Naive thymus-derived CD4-positive, alpha-beta T cell (primary cell): ENCODE measurements at regions not wholly inside any gene's neighbourhood (a gene's known extent, or its start where the extent isn't known, plus 50 kb on each side); places are given as distances from the start of the nearest gene placed in this dataset.

ENCODE experiments used
- ATAC-seq: fragments of 150-1000 bp; cut with Tn5 transposase; 2 replicates; pipeline ENCODE4 v1.10.0; 2021; ENCODE audit warnings: mild to moderate bottlenecking, moderate library complexity
- CTCF ChIA-PET: fragments of 350-600 bp; sonication (Branson Sonifier 250); formaldehyde crosslinking; loops from one replicate; lab custom pipeline; 2021; ENCODE audit warnings: antibody characterized with exemption; lab: Charles Lee
- POLR2A ChIA-PET: fragments of 350-600 bp; sonication (Branson Sonifier 250); formaldehyde crosslinking; loops from one replicate; lab custom pipeline; 2021; ENCODE audit warnings: antibody characterized with exemption, inconsistent platforms; lab: Charles Lee
- DNase-seq, 9 donors: peaks; one replicate each; pipeline versions ENCODE4 v3.0.0 to v3.0.0-alpha.2; 2020 to 2022; ENCODE audit warnings: mixed read lengths in 1 of 9
- H3K27ac ChIP-seq: one replicate; pipeline ENCODE4 v1.7.0; 2013; ENCODE audit warnings: mild to moderate bottlenecking, low read depth, low read length, moderate library complexity
- H3K27me3 ChIP-seq, 2 donors: one replicate each; pipeline ENCODE4 v1.7.0; 2013; ENCODE audit warnings: low read length in 2 of 2, mild to moderate bottlenecking in 2 of 2, moderate library complexity in 2 of 2; ENCODE audit not compliant: control insufficient read depth in 2 of 2, insufficient read depth in 2 of 2
- H3K36me3 ChIP-seq, 3 experiments: 1 replicate in 2 of 3; 2 replicates in 1 of 3; pipeline ENCODE4 v1.7.0; 2013; ENCODE audit warnings: low read length in 3 of 3, mild to moderate bottlenecking in 3 of 3, moderate library complexity in 1 of 3; ENCODE audit not compliant: insufficient read depth in 3 of 3, control insufficient read depth in 2 of 3
- H3K4me1 ChIP-seq, 2 donors: one replicate each; pipeline ENCODE4 v1.7.0; 2013; ENCODE audit warnings: low read length in 2 of 2, mild to moderate bottlenecking in 2 of 2, moderate library complexity in 1 of 2; ENCODE audit not compliant: control insufficient read depth in 2 of 2, insufficient read depth in 2 of 2
- H3K4me3 ChIP-seq: 2 replicates; pipeline ENCODE4 v1.7.0; 2013; ENCODE audit warnings: mild to moderate bottlenecking, low read length
- H3K9me3 ChIP-seq, 3 experiments: 1 replicate in 2 of 3; 2 replicates in 1 of 3; pipeline ENCODE4 v1.7.0; 2013; ENCODE audit warnings: low read length in 3 of 3; ENCODE audit not compliant: control insufficient read depth in 2 of 3
- H3K27ac Mint-ChIP-seq, 9 donors: one replicate each; pipeline ENCODE4 v1.8.0; 2020 to 2022; ENCODE audit warnings: mixed read lengths in 9 of 9, mild to moderate bottlenecking in 8 of 9, moderate library complexity in 5 of 9, inconsistent platforms in 2 of 9
- H3K27me3 Mint-ChIP-seq, 5 donors: one replicate each; pipeline ENCODE4 v1.8.0; 2021 to 2022; ENCODE audit warnings: mixed read lengths in 5 of 5, mild to moderate bottlenecking in 1 of 5
- H3K36me3 Mint-ChIP-seq, 5 donors: one replicate each; pipeline ENCODE4 v1.8.0; 2020 to 2022; ENCODE audit warnings: mixed read lengths in 5 of 5, mild to moderate bottlenecking in 3 of 5, inconsistent platforms in 1 of 5
- H3K4me1 Mint-ChIP-seq, 7 donors: one replicate each; pipeline ENCODE4 v1.8.0; 2020 to 2022; ENCODE audit warnings: mixed read lengths in 7 of 7, mild to moderate bottlenecking in 3 of 7, inconsistent platforms in 1 of 7
- H3K4me3 Mint-ChIP-seq, 10 donors: one replicate each; pipeline ENCODE4 v1.8.0; 2020 to 2022; ENCODE audit warnings: mild to moderate bottlenecking in 10 of 10, mixed read lengths in 10 of 10, moderate library complexity in 6 of 10, inconsistent platforms in 2 of 10
- H3K9me3 Mint-ChIP-seq, 11 donors: one replicate each; pipeline ENCODE4 v1.8.0; 2020 to 2022; ENCODE audit warnings: mixed read lengths in 11 of 11, mild to moderate bottlenecking in 4 of 11, inconsistent platforms in 1 of 11, moderate library complexity in 1 of 11
- intact Hi-C, 2 donors: fragments of 100-400 bp; cut with micrococcal nuclease; formaldehyde crosslinking; loops; one replicate each; pipeline ENCODE4 v1.15.1; 2023

- H3K9me3 ChIP-seq: no peaks in the 10 kb centered on the region
- ChIA-PET POLR2A (interaction anchor here (1.0 kb wide), 1 partner anchor 54 kb away, joined by 3 read pairs; no protein-coding TSS in a partner anchor), CTCF (no interaction called here)
- no peaks in the 10 kb centered on the region for H3K27me3 ChIP-seq
- H3K4me1 ChIP-seq: peaks cover 8 to 20% of the 10 kb centered on the region in 2 donors
- no peaks in the 10 kb centered on the region for H3K36me3 ChIP-seq
- Mint-ChIP-seq H3K4me3 (no peak overlapping the region), H3K27me3 (no peaks in the 10 kb centered on the region), H3K36me3 (peaks cover 0 to 45% (median 0%) of the 10 kb centered on the region in 5 donors), H3K27ac (no peak overlapping the region), H3K4me1 (peaks cover 12 to 36% (median 24%) of the 10 kb centered on the region in 7 donors), H3K9me3 (peaks cover 0 to 9% (median 0%) of the 10 kb centered on the region in 11 donors)
- ATAC-seq: no peak
- DNase-seq: no peak
- H3K4me3 ChIP-seq: no peak overlapping the region
- no peak overlapping the region for H3K27ac ChIP-seq
- intact Hi-C loops: loop anchor here in 1 of 2 donors (10.0 kb wide), 1 partner anchor 1087 kb away; no protein-coding TSS in a partner anchor
Measured at GRCh38 chr2:7458066-7458465, 540.9 kb downstream of the RNF144A start.

DNA sequence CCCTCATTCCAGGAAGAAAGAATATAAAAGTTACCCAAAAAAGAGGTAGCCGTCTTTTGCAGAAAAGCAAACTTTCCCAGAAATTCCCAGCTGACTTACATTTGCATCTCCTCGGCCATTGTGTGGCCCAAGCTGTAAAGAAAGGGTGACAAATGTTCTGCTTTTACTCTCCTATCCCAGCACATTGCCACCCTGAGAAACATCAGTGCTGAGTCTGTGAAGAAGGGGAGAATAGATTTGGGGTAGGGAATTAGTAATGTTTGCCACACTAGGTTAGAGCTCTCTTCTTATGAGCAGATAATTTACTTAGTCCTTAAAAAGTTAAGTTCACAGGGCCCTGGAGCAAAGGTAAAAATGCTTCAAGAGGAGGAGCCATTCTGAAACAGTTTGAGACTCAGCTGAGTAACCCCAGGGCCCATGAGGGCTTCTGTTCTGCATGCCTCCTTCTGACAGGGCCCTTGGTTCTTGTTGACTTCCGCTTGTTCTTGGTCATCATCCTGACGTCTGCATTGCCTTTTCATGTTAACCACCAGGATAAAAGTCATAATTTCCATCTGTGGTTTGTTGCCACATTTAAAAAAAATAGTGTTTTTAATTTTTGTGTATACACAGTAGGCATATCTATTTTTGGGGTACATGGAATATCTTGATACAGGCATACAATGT lies 550.7 kb downstream of the RNF144A start:
- DNase-seq: peak in 7 of 9 donors; percentile 23 to 68 (median 44)
- intact Hi-C loops: loop anchor here in 1 of 2 donors (1.0 to 2.0 kb wide), 2 partner anchors 18 to 31 kb away; no protein-coding TSS in a partner anchor
- Histone ChIP-seq H3K27ac (no peak overlapping the region), H3K4me1 (no peaks in the 10 kb centered on the region), H3K4me3 (no peak overlapping the region), H3K27me3 (no peaks in the 10 kb centered on the region), H3K9me3 (no peaks in the 10 kb centered on the region), H3K36me3 (no peaks in the 10 kb centered on the region)
- peaks cover 0 to 13% (median 0%) of the 10 kb centered on the region in 11 donors for H3K9me3 Mint-ChIP-seq
- ChIA-PET POLR2A (interaction anchor here (0.6 to 0.7 kb wide), 2 partner anchors 10 to 16 kb away, joined by 3 to 4 read pairs; no protein-coding TSS in a partner anchor), CTCF (no interaction called here)
- peak; percentile 85 for ATAC-seq
- peak overlapping the region; percentile 50 to 94 (median 78) for H3K27ac Mint-ChIP-seq
- H3K27me3 Mint-ChIP-seq: no peaks in the 10 kb centered on the region
- peaks cover 9 to 41% (median 26%) of the 10 kb centered on the region in 7 donors for H3K4me1 Mint-ChIP-seq
- peak overlapping the region in 4 of 10 donors; percentile 35 to 66 (median 52) for H3K4me3 Mint-ChIP-seq
- H3K36me3 Mint-ChIP-seq: peaks cover 0 to 26% (median 0%) of the 10 kb centered on the region in 5 donors

GRCh38 chr2:7468448-7468828 lies 551.2 kb downstream of the RNF144A start:
- no peaks in the 10 kb centered on the region for H3K27me3 ChIP-seq
- H3K27ac Mint-ChIP-seq: peak overlapping the region in 6 of 9 donors; percentile 32 to 94 (median 82)
- ChIA-PET CTCF (no interaction called here), POLR2A (interaction anchor here (0.7 kb wide), 2 partner anchors 9 to 17 kb away, joined by 3 to 4 read pairs; no protein-coding TSS in a partner anchor)
- no peaks in the 10 kb centered on the region for H3K27me3 Mint-ChIP-seq
- H3K9me3 ChIP-seq: no peaks in the 10 kb centered on the region
- H3K9me3 Mint-ChIP-seq: peaks cover 0 to 11% (median 0%) of the 10 kb centered on the region in 11 donors
- no peak overlapping the region for H3K27ac ChIP-seq
- intact Hi-C loops: loop anchor here in 1 of 2 donors (1.0 to 2.0 kb wide), 2 partner anchors 18 to 32 kb away; no protein-coding TSS in a partner anchor
- peaks cover 9 to 47% (median 28%) of the 10 kb centered on the region in 7 donors for H3K4me1 Mint-ChIP-seq
- H3K4me3 Mint-ChIP-seq: peak overlapping the region in 1 of 10 donors; percentile 35
- DNase-seq: no peak
- no peaks in the 10 kb centered on the region for H3K36me3 ChIP-seq
- H3K4me1 ChIP-seq: no peaks in the 10 kb centered on the region
- H3K36me3 Mint-ChIP-seq: peaks cover 0 to 25% (median 0%) of the 10 kb centered on the region in 5 donors
- no peak overlapping the region for H3K4me3 ChIP-seq
- ATAC-seq: peak; percentile 34

- H3K9me3 ChIP-seq: no peaks in the 10 kb centered on the region
- Mint-ChIP-seq H3K4me3 (peak overlapping the region in 2 of 10 donors; percentile 0 to 21), H3K4me1 (peaks cover 9 to 49% (median 28%) of the 10 kb centered on the region in 7 donors), H3K27ac (peak overlapping the region in 6 of 9 donors; percentile 1 to 94 (median 36)), H3K27me3 (no peaks in the 10 kb centered on the region), H3K9me3 (peaks cover 0 to 11% (median 0%) of the 10 kb centered on the region in 11 donors), H3K36me3 (peaks cover 0 to 25% (median 0%) of the 10 kb centered on the region in 5 donors)
- H3K36me3 ChIP-seq: no peaks in the 10 kb centered on the region
- H3K4me1 ChIP-seq: no peaks in the 10 kb centered on the region
- intact Hi-C loops: loop anchor here in 1 of 2 donors (1.0 to 2.0 kb wide), 2 partner anchors 19 to 32 kb away; no protein-coding TSS in a partner anchor
- ChIA-PET POLR2A (interaction anchor here (0.7 kb wide), 2 partner anchors 9 to 17 kb away, joined by 3 to 4 read pairs; no protein-coding TSS in a partner anchor), CTCF (no interaction called here)
- no peak for DNase-seq
- ATAC-seq: no peak
- no peak overlapping the region for H3K4me3 ChIP-seq
- no peak overlapping the region for H3K27ac ChIP-seq
- no peaks in the 10 kb centered on the region for H3K27me3 ChIP-seq
Measured at GRCh38 chr2:7468955-7469354, 551.7 kb downstream of the RNF144A start.

GRCh38 chr2:7471185-7471584 lies 554.0 kb downstream of the RNF144A start:
- intact Hi-C loops: no loop called here
- Histone ChIP-seq H3K4me3 (no peak overlapping the region), H3K9me3 (no peaks in the 10 kb centered on the region), H3K36me3 (no peaks in the 10 kb centered on the region), H3K27me3 (no peaks in the 10 kb centered on the region), H3K27ac (no peak overlapping the region), H3K4me1 (no peaks in the 10 kb centered on the region)
- no peak for DNase-seq
- Mint-ChIP-seq H3K27me3 (no peaks in the 10 kb centered on the region), H3K4me3 (no peak overlapping the region), H3K4me1 (peaks cover 9 to 58% (median 37%) of the 10 kb centered on the region in 7 donors), H3K27ac (peak overlapping the region in 5 of 9 donors; percentile 4 to 86 (median 26)), H3K9me3 (peaks cover 0 to 13% (median 0%) of the 10 kb centered on the region in 11 donors), H3K36me3 (peaks cover 0 to 24% (median 0%) of the 10 kb centered on the region in 5 donors)
- ChIA-PET POLR2A (no interaction called here), CTCF (interaction anchor here (0.7 kb wide), 1 partner anchor 99 kb away, joined by 3 read pairs; no protein-coding TSS in a partner anchor)
- ATAC-seq: no peak

DNA sequence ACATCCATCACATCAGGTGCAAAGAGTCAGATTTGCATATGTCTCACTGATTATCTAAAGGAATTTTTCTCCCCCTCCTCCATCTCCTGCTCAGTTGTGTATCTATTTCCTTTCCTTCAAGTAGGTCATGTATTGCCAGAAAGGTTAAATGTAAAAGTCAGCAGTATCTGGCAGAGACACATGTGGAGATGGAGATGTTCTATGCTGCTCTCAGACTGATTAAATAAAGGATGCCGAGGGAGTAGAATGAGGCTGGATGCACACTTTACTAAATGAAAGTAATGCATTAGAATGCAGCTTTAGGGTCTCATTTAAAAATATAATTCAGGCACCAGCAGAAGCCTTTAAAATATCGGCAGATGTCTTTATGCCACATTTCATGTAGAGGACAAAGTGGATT lies 555.3 kb downstream of the RNF144A start:
- H3K9me3 Mint-ChIP-seq: peaks cover 0 to 11% (median 0%) of the 10 kb centered on the region in 11 donors
- Histone ChIP-seq H3K4me1 (no peaks in the 10 kb centered on the region), H3K9me3 (no peaks in the 10 kb centered on the region), H3K27me3 (no peaks in the 10 kb centered on the region), H3K27ac (no peak overlapping the region), H3K36me3 (no peaks in the 10 kb centered on the region), H3K4me3 (no peak overlapping the region)
- peaks cover 0 to 22% (median 0%) of the 10 kb centered on the region in 5 donors for H3K36me3 Mint-ChIP-seq
- intact Hi-C loops: no loop called here
- H3K27me3 Mint-ChIP-seq: no peaks in the 10 kb centered on the region
- peaks cover 9 to 71% (median 41%) of the 10 kb centered on the region in 7 donors for H3K4me1 Mint-ChIP-seq
- ChIA-PET POLR2A (no interaction called here), CTCF (no interaction called here)
- H3K4me3 Mint-ChIP-seq: no peak overlapping the region
- ATAC-seq (no peak), DNase-seq (no peak)
- H3K27ac Mint-ChIP-seq: no peak overlapping the region
